ENCODE measurements at regions not wholly inside any gene's neighbourhood (a gene's known extent, or its start where the extent isn't known, plus 50 kb on each side); places are given as distances from the start of the nearest gene placed in this dataset.
"Not testable (repeated sequence)": the region's sequence is repeated elsewhere in the genome, so short reads cannot be mapped to it uniquely, and the experiment has no call there.

DNA sequence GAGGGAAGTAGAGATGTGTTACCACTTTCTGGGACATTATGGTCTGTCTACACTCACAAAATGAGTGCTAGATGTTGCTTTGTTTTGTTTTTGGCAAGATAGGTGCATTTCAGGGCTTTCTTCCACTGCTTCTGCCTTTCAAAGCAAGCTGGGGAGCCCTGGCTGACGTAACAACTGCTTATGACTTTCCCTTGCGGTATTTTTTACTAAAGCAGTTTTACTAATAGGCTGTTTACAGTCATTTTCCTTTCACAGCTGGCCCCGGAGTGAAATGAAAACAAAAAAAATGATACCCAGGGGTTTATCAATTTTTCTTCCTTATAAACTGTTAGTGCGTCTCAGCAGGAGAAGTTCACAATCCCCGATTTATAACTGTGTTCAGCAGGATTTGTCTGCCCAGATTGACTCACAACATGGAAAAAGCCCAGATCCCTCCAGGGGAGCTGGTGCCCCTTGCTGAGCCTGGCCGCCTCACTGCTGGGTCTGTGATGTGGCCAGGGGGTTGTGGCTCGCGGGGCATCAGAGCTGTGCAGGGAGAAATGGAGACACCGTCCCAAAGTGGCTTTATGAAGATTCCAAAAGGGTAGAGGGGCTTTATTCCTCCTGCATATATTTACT lies 184.4 kb upstream of the HS3ST3A1 start:
- DNase-seq (ENCODE audit: low read depth in 2 of 2) = no peak

DNA sequence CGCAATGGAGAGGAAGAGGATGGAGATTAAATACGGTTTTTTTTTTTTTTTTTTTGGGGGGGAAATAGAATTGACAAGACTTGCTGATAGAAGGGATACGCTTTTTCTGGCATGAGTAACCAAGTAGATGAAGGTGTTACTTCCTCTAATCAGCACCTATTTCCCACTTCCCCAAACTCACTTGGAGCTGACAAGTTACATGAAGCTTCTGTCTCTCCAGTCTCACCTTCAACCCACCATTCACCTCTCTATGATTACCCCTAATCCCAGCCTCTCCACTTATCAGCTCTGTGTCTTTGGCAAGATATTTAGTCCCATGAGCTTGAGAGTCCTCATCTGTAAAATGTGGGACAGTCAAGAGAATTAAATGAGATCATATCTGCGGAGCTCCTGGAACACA lies 185.9 kb upstream of the HS3ST3A1 start:
- DNase-seq (ENCODE audit: low read depth in 2 of 2) = no peak

DNA sequence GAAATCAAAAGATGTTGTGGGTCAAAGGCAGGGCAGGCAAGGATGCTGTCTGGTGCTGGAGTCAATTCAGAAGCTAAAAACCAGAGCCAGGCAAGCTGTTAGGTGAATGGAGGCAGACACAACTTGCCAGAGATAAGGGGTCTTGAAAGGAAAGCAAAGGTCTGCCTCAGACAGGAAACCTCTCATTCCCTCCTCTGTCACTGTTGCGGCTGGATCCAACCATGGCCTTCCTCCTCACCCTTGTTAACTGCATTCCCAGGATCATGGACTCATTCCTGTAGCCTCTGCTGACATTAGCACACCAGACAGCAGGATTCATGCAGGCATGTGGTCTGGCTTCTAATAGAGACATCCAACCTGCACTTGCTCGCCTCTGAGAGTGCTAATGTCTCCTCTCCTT lies 186.7 kb upstream of the HS3ST3A1 start:
- no peak for DNase-seq (ENCODE audit: low read depth in 2 of 2)

GRCh38 chr17:13792314-13792713 lies 190.6 kb upstream of the HS3ST3A1 start:
- no peak for DNase-seq (ENCODE audit: low read depth in 2 of 2)

- no peak for DNase-seq (ENCODE audit: low read depth in 2 of 2)
These were observed 192.2 kb upstream of the HS3ST3A1 start for GRCh38 chr17:13793951-13794350.

DNA sequence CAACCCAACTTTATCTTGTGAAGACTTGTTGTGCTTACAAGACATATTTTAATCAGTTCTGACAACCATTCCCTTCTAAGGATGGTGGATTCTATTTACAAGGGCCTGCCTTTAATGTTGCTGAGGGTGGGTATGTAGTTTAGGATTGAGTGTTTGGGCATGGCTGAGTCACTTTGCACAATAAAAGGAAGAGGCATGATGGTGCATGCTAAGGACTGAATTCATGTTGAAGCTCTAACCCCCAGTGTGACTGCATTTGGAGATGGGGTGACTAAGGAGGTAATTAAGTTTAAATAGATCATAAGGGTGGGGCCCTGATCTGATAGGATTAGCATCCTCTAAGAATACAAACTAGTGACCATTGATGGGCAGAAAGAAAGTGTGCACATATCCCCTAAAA lies 196.1 kb upstream of the HS3ST3A1 start:
- DNase-seq (ENCODE audit: low read depth in 2 of 2) = no peak

GRCh38 chr17:13806092-13806491 lies 204.4 kb upstream of the HS3ST3A1 start:
- no peak for DNase-seq (ENCODE audit: low read depth in 2 of 2)

DNA sequence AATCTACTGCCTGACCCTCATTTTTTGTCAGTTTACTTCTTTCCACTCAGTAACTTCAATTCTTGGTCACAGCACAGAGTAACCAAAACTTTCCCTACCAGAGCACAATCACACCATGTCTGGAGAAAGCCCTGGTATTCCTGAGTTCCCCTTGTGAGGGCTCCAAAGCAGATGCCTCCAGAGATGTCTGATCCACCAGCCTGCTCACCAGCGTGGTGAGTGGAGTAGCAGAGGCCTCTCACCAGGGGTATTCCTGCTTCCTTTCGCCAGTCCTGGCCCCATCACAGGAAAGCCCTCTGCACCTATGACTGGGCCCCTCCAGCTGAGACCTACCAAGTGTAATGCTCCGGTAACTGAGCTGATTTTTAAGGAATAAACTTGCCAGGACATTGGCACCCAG lies 205.4 kb upstream of the HS3ST3A1 start:
- no peak for DNase-seq (ENCODE audit: low read depth in 2 of 2)

DNA sequence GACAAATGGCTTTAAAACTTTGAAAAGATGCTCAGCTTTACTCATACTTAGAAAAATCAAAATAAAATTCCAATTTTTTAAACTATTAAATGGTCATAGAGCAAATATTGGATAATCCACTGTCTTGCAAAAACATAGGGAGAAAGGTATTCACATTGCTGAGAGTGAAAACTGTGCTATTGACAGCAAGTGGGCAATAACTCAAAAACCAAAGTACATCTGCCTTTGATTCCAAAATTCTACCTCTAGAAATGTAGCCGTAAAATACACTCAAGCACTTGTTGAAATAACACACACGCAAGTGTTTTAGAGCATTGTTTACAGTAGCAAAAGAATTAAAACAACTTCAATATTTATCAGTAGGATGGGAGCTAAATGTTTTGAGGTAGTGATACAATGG lies 210.6 kb upstream of the HS3ST3A1 start:
- DNase-seq (ENCODE audit: low read depth in 2 of 2) = no peak

GRCh38 chr17:13813347-13814240 lies 211.9 kb upstream of the HS3ST3A1 start:
- DNase-seq (ENCODE audit: low read depth in 2 of 2) = no peak

- no peak for DNase-seq (ENCODE audit: low read depth in 2 of 2)
These were observed 221.0 kb upstream of the HS3ST3A1 start for GRCh38 chr17:13822700-13823099.

DNA sequence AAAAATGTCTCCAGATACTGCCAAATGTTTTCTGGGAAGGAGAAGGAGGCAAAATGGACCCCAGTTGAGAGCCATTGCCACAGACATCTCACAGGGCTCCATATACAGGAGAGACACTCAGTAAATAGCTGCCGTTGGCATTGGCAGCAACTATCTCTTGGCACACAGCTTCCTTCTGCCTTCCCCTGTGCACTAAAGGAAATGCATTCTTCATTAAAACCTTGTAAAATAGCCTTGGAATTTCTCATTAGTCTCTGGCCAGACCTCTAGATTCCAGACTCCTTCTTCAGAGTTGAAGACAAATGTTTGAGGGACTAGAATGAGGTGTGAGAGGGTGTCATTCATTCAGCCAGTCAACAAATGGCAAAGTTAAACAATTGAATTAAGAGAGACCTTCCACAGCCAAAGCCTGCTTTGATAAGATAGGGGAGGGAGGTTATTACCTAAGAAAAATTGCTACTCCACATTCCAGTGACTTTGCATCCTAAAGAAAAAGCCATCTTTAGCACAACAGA lies 223.9 kb upstream of the HS3ST3A1 start:
- DNase-seq (ENCODE audit: low read depth in 2 of 2) = no peak

DNA sequence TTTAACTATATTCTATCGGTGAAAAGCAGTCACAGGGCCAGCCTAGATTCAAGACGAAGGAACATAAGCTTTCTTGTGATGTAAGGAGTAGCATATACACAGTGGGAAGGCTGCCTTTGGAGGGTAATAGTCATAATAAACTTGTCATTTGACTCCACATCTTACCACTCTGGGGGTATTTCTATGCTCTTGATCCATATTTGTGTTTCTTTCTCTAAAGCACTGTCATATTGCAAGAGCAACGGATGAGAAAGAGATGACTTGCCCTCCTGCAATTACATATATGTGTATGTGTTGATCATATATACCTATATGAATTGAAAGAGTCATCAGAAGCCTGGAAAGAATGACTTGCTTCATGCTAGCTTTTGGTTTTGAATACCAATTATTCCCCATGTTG lies 225.4 kb upstream of the HS3ST3A1 start:
- DNase-seq (ENCODE audit: low read depth in 2 of 2) = no peak

GRCh38 chr17:13833921-13834320 lies 232.2 kb upstream of the HS3ST3A1 start:
- no peak for DNase-seq (ENCODE audit: low read depth in 2 of 2)

DNA sequence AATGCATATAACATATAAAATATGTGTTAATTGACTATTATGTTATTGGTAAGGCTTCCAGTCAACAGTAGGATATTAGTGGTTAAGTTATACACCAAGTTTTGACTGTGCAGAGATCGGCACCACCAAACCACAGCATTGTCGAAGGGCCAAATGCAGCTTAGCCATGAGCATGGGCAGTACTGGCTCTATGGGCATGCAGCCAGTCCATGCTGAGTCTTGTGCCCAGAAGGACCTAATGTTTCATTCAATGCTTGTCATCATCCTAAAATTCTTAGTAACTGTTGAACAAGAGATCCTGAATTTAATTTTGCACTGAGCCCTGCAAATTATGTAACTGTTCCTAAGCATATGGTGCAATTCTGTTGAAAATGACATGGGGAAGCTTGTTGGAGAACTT lies 233.4 kb upstream of the HS3ST3A1 start:
- no peak for DNase-seq (ENCODE audit: low read depth in 2 of 2)

DNA sequence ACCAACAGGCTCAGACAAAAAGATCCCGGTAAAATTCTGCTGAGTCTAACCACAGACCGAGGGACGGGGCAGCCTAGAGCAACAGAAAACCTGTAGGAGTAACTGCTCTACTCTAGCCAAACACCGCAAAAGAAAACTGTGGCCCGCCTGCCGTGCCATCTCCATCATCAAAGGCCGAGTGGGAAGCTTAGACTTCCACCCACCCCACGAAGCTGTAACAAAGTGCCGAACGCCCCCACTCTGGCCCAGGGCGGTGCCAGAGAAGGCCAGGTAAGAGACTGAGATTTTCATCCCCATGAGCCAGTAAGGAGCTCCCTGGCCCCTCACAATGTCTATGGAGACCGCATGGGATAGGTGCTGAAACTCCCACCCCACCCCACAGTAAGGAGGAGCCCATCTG lies 231.9 kb upstream of the COX10 start:
- no peak for DNase-seq (ENCODE audit: low read depth in 2 of 2)

DNA sequence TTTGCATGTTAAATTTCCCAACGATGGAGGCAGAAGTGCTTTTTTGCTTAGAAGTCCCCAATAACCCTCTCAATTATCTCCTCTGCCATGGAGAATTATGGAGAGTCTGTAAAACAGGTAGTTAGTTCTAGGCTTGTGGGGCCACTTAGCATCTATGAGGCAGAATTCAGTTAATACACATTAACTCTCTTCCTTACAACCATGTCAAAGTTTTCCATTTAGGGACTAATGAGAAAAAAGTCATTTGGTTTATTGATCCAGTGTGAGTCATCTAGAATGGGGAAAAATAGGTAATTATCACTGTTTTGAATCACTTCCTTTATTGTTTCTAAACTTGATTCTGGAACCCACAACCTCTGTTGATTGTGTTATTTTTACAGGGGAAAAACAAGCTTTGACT lies 229.1 kb upstream of the COX10 start:
- no peak for DNase-seq (ENCODE audit: low read depth in 2 of 2)

GRCh38 chr17:13843862-13844635 lies 225.3 kb upstream of the COX10 start:
- no peak for DNase-seq (ENCODE audit: low read depth in 2 of 2)

- no peak for DNase-seq (ENCODE audit: low read depth in 2 of 2)
These were observed 217.4 kb upstream of the COX10 start for GRCh38 chr17:13851889-13852288.

DNA sequence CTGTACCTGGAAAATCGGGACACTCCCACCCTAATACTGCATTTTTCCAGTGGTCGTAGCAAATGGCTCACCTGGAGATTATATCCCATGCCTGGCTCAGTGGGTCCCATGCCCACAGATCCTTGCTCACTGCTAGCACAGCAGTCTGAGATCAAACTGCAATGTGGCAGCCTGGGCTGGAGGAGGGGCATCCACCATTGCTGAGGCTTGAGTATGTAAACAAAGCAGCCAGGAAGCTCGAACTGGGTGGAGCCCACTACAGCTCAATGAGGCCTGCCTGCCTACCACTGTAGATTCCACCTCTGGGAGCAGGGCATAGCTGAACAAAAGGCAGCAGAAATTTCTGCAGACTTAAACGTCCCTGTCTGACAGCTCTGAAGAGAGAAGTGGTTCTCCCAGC lies 213.6 kb upstream of the COX10 start:
- DNase-seq (ENCODE audit: low read depth in 2 of 2) = not testable (repeated sequence)

DNA sequence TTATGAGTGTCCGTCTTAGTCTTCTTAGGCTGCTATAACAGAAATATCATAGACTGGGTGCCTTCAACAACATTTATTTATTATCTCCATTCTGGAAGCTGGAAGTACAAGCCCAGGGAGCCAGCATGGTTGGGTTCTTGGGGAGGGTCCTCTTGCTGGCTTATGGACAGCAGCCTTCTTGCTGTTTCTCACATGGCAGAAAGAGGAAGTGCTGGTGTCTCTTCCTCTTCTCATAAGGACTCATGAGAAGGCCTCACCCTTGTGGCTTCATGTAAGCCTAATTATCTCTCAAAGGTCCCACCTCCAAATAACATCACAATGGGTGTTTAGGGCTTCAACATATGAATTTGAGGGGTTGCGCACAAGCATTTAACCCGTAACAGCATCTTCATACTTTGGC lies 207.0 kb upstream of the COX10 start:
- no peak for DNase-seq (ENCODE audit: low read depth in 2 of 2)

DNA sequence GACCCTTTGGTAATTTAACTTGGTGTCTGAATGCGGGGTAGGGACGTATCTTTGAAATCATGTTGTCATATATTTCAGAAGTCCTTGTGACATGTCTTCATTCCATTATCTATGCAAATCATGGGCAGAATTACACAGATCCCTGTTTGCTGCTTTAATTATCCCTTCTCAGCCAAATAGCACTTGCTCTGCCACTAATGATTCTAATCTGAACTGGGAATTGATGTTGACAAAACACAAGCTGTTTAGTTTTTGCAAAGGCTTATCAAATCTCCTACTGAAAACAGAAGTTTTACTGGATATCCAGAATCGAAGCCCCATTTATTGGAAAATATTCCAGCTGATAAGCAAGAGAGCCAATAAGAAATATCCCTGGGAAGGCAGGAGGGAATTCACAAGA lies 205.9 kb upstream of the COX10 start:
- no peak for DNase-seq (ENCODE audit: low read depth in 2 of 2)

Measured in stimulated activated CD4-positive, alpha-beta T cell treated with anti-CD3 and anti-CD28 coated beads, Interleukin-12 subunit alpha, Interleukin-12 subunit beta, amount 100 ng/mL, for 24 hours (primary cell).